Type B pancreatic cell (in vitro differentiated cells): ENCODE measurements at regions not wholly inside any gene's neighbourhood (a gene's known extent, or its start where the extent isn't known, plus 50 kb on each side); places are given as distances from the start of the nearest gene placed in this dataset.
"Not testable (repeated sequence)": the region's sequence is repeated elsewhere in the genome, so short reads cannot be mapped to it uniquely, and the experiment has no call there.

Experiments used
- DNase-seq: peaks from one replicate; pipeline ENCODE4 v3.0.0; 2021; ENCODE audit warnings: mixed read lengths; ENCODE audit not compliant: unreplicated experiment; ENCODE audit errors: extremely low spot score
- H3K27ac Mint-ChIP-seq: 2 replicates; pipeline ENCODE4 v1.8.0; 2021; ENCODE audit warnings: mild to moderate bottlenecking, mixed read lengths
- H3K27me3 Mint-ChIP-seq: 2 replicates; pipeline ENCODE4 v1.8.0; 2021; ENCODE audit warnings: mixed read lengths
- H3K36me3 Mint-ChIP-seq: 2 replicates; pipeline ENCODE4 v1.8.0; 2021; ENCODE audit warnings: mixed read lengths
- H3K4me1 Mint-ChIP-seq: one replicate; pipeline ENCODE4 v1.8.0; 2021; ENCODE audit warnings: mixed read lengths; ENCODE audit not compliant: unreplicated experiment
- H3K4me3 Mint-ChIP-seq: 2 replicates; pipeline ENCODE4 v1.8.0; 2021; ENCODE audit warnings: mild to moderate bottlenecking, mixed read lengths
- H3K9me3 Mint-ChIP-seq: 2 replicates; pipeline ENCODE4 v1.8.0; 2021; ENCODE audit warnings: mixed read lengths
- CTCF ChIP-seq: fragments of 200-600 bp; sonication (generic); conservative IDR thresholded peaks from 2 replicates; pipeline ENCODE4 v1.5.0; 2021; ENCODE audit warnings: antibody characterized with exemption, mild to moderate bottlenecking

GRCh38 chr1:30159015-30159414 lies 564.4 kb downstream of the MATN1 start:
- DNase-seq = no peak
- H3K36me3 Mint-ChIP-seq = no peaks in the 10 kb centered on the region
- H3K27ac Mint-ChIP-seq = no peak overlapping the region
- TF ChIP-seq CTCF = no peak
- H3K4me1 Mint-ChIP-seq = peaks cover 5% of the 10 kb centered on the region
- H3K9me3 Mint-ChIP-seq = no peaks in the 10 kb centered on the region
- H3K27me3 Mint-ChIP-seq = no peaks in the 10 kb centered on the region
- no peak overlapping the region for H3K4me3 Mint-ChIP-seq

DNA sequence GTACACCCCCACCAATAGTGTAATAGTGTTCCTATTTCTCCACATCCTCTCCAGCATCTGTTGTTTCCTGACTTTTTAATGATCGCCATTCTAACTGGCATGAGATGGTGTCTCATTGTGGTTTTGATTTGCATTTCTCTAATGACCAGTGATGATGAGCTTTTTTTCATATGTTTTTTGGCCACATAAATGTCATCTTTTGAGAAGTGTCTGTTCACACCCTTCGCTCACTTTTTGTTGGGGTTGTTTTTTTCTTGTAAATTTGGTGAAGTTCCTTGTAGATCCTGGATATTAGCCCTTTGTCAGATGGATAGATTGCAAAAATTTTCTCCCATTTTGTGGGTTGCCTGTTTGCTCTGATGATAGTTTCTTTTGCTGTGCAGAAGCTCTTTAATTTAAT lies 567.7 kb downstream of the MATN1 start:
- H3K27ac Mint-ChIP-seq, DNase-seq, H3K27me3 Mint-ChIP-seq, H3K4me3 Mint-ChIP-seq, H3K4me1 Mint-ChIP-seq, H3K9me3 Mint-ChIP-seq, H3K36me3 Mint-ChIP-seq: not testable (repeated sequence)

- not testable (repeated sequence) for H3K27ac Mint-ChIP-seq, H3K36me3 Mint-ChIP-seq, DNase-seq, H3K4me3 Mint-ChIP-seq, H3K27me3 Mint-ChIP-seq, H3K9me3 Mint-ChIP-seq, H3K4me1 Mint-ChIP-seq
Observed at GRCh38 chr1:30155253-30155652, 568.1 kb downstream of the MATN1 start.

GRCh38 chr1:30153743-30154449 lies 569.5 kb downstream of the MATN1 start:
- H3K4me1 Mint-ChIP-seq = no peaks in the 10 kb centered on the region
- no peaks in the 10 kb centered on the region for H3K36me3 Mint-ChIP-seq
- DNase-seq = no peak
- no peak overlapping the region for H3K4me3 Mint-ChIP-seq
- H3K27ac Mint-ChIP-seq = no peak overlapping the region
- TF ChIP-seq CTCF = no peak
- peaks cover 8% of the 10 kb centered on the region for H3K9me3 Mint-ChIP-seq
- H3K27me3 Mint-ChIP-seq = peaks cover 4% of the 10 kb centered on the region

- H3K36me3 Mint-ChIP-seq = no peaks in the 10 kb centered on the region
- no peak overlapping the region for H3K27ac Mint-ChIP-seq
- no peak overlapping the region for H3K4me3 Mint-ChIP-seq
- H3K27me3 Mint-ChIP-seq = peaks cover 9% of the 10 kb centered on the region
- no peaks in the 10 kb centered on the region for H3K4me1 Mint-ChIP-seq
- no peak for TF ChIP-seq CTCF
- H3K9me3 Mint-ChIP-seq = peaks cover 8% of the 10 kb centered on the region
- DNase-seq = no peak
Observed at GRCh38 chr1:30151826-30152225, 571.6 kb downstream of the MATN1 start.

GRCh38 chr1:30151119-30151518 lies 572.3 kb downstream of the MATN1 start:
- DNase-seq = no peak
- no peak overlapping the region for H3K27ac Mint-ChIP-seq
- H3K36me3 Mint-ChIP-seq = no peaks in the 10 kb centered on the region
- no peak for TF ChIP-seq CTCF
- H3K9me3 Mint-ChIP-seq = peaks cover 8% of the 10 kb centered on the region
- H3K4me1 Mint-ChIP-seq = no peaks in the 10 kb centered on the region
- H3K27me3 Mint-ChIP-seq = peaks cover 14% of the 10 kb centered on the region
- no peak overlapping the region for H3K4me3 Mint-ChIP-seq

DNA sequence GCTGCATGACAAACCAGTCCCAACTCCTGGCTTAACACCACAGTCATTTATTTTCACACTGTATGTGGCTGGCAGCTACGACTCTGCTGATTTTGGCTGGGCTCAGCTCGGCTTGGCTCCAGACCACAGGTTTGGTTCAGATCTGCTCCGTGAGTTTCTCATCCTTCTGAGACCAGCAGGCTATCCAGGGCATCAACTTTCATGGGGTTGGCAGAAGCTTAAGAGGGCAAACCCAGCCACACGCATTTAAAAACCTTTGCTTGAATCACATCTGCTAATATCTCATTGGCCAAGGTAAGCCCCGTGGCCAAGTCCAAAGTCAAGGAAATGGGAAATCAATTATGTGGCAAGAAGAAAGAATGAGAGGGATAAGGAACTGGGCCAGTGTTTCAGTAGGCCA lies 574.2 kb downstream of the MATN1 start:
- Mint-ChIP-seq H3K4me1 (no peaks in the 10 kb centered on the region), H3K27ac (no peak overlapping the region), H3K27me3 (peaks cover 25% of the 10 kb centered on the region), H3K9me3 (peaks cover 9% of the 10 kb centered on the region), H3K36me3 (no peaks in the 10 kb centered on the region), H3K4me3 (no peak overlapping the region)
- no peak for DNase-seq
- TF ChIP-seq CTCF = no peak
